Suprapubic skin (tissue), 3 donors: ENCODE measurements at regions not wholly inside any gene's neighbourhood (a gene's known extent, or its start where the extent isn't known, plus 50 kb on each side); places are given as distances from the start of the nearest gene placed in this dataset.

Source experiments
- EP300 ChIP-seq: sonication (generic); formaldehyde crosslinking; IDR thresholded peaks from one replicate; pipeline ENCODE4 v1.6.1; 2017; ENCODE audit warnings: antibody characterized with exemption
- POLR2A ChIP-seq, 2 donors: fragments of 450-650 bp; IDR thresholded peaks; one replicate each; pipeline ENCODE4 v1.6.1; 2017; ENCODE audit warnings: antibody characterized with exemption in 2 of 2, mild to moderate bottlenecking in 2 of 2, moderate library complexity in 2 of 2
- TF ChIP-seq, protein P1 (sequence below), 2 donors: fragments of 200-600 bp in 1 of 2; fragments of 450-650 bp in 1 of 2; sonication (generic) in 1 of 2; IDR thresholded peaks; one replicate each; pipeline ENCODE4 v1.5.1; 2016 to 2019; ENCODE audit warnings: antibody characterized with exemption in 2 of 2, mild to moderate bottlenecking in 1 of 2, moderate library complexity in 1 of 2

DNA sequence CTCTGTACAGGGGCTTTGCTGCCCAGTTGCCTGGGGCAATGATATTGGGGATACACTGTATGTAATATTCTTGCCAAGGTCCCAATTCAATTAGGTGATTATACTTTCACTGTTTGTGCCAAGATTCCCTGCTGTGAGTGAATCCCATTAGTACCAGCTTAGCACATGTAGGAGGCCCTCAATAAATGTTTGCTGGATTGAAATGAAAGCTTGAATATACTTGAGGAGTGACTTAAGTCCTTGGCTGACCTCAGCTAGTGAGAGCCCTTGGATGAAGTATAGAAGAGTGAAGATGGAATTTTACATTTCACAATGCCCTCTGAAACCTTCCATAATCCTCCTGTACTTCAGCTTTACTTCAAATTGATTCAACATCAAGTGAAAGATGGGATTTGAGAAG, 102.9 kb downstream of the GATA6 start:
- TF ChIP-seq, protein P1, sequence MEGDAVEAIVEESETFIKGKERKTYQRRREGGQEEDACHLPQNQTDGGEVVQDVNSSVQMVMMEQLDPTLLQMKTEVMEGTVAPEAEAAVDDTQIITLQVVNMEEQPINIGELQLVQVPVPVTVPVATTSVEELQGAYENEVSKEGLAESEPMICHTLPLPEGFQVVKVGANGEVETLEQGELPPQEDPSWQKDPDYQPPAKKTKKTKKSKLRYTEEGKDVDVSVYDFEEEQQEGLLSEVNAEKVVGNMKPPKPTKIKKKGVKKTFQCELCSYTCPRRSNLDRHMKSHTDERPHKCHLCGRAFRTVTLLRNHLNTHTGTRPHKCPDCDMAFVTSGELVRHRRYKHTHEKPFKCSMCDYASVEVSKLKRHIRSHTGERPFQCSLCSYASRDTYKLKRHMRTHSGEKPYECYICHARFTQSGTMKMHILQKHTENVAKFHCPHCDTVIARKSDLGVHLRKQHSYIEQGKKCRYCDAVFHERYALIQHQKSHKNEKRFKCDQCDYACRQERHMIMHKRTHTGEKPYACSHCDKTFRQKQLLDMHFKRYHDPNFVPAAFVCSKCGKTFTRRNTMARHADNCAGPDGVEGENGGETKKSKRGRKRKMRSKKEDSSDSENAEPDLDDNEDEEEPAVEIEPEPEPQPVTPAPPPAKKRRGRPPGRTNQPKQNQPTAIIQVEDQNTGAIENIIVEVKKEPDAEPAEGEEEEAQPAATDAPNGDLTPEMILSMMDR (IDR thresholded peaks at IDR 0.05), result no peak
- no peak for TF ChIP-seq POLR2A (IDR thresholded peaks at IDR 0.05)
- TF ChIP-seq EP300, result no peak
